HL-60 (cell line): ENCODE measurements at regions not wholly inside any gene's neighbourhood (a gene's known extent, or its start where the extent isn't known, plus 50 kb on each side); places are given as distances from the start of the nearest gene placed in this dataset.

ENCODE experiments used
- DNase-seq, 2 experiments: peaks; one replicate each; pipeline ENCODE4 v3.0.0-alpha.2; 2010 to 2020; ENCODE audit warnings: low read depth in 1 of 2, low spot score in 1 of 2
- H3K27ac ChIP-seq: fragments of 250-450 bp; sonication (Bioruptor Pico); replicated peaks from 2 replicates; pipeline ENCODE4 v1.5.1; 2020; ENCODE audit warnings: mild to moderate bottlenecking, moderate library complexity
- H3K27me3 ChIP-seq: fragments of 250-450 bp; sonication (Bioruptor Pico); 2 replicates; pipeline ENCODE4 v1.5.1; 2021; ENCODE audit warnings: mild to moderate bottlenecking, moderate library complexity; ENCODE audit not compliant: insufficient read depth, poor library complexity, severe bottlenecking
- H3K4me3 ChIP-seq: replicated peaks from 2 replicates; pipeline ENCODE4 v1.5.1; 2011; ENCODE audit warnings: mild to moderate bottlenecking, control low read depth, low read length; ENCODE audit not compliant: insufficient read depth
- GABPA ChIP-seq: IDR thresholded peaks from 2 replicates; pipeline ENCODE4 v1.6.1; 2012; ENCODE audit warnings: low read depth
- POLR2AphosphoS5 ChIP-seq: IDR thresholded peaks from 2 replicates; pipeline ENCODE4 v1.6.1; 2012; ENCODE audit warnings: low read depth
- SPI1 ChIP-seq: IDR thresholded peaks from 2 replicates; pipeline ENCODE4 v1.6.1; 2012; ENCODE audit warnings: low read depth, mild to moderate bottlenecking, borderline replicate concordance
- TF ChIP-seq, protein P1 (sequence below): IDR thresholded peaks from one replicate; pipeline ENCODE4 v1.5.1; 2011; ENCODE audit warnings: low read length, control low read depth, inconsistent platforms; ENCODE audit not compliant: insufficient read depth
- TF ChIP-seq, protein P2 (sequence below): IDR thresholded peaks from 2 replicates; pipeline ENCODE4 v1.6.1; 2012; ENCODE audit warnings: low read depth; ENCODE audit not compliant: insufficient replicate concordance

DNA sequence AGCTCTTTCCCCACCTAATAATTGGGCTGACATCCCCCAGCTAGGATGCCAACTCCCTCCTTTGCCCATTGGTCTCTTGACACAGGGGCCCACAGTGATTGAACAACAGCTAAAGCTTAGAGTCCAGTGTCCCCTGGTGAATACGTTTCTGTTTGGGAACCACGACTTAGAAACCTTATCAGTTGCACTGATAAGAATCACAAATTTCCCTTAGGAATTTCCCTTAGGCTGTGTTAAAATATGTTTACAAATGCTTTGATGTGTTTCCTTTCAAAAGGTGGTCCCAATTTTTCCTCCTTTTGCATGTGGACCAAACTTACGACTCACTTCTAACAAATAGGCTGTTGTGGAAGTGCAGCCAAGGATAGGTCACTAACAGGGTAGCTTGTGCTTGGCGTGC lies 126.0 kb upstream of the INHBA start:
- H3K27me3 ChIP-seq = no peaks in the 10 kb centered on the region
- H3K4me3 ChIP-seq = no peak overlapping the region
- no peak overlapping the region for H3K27ac ChIP-seq
- TF ChIP-seq, protein P1, sequence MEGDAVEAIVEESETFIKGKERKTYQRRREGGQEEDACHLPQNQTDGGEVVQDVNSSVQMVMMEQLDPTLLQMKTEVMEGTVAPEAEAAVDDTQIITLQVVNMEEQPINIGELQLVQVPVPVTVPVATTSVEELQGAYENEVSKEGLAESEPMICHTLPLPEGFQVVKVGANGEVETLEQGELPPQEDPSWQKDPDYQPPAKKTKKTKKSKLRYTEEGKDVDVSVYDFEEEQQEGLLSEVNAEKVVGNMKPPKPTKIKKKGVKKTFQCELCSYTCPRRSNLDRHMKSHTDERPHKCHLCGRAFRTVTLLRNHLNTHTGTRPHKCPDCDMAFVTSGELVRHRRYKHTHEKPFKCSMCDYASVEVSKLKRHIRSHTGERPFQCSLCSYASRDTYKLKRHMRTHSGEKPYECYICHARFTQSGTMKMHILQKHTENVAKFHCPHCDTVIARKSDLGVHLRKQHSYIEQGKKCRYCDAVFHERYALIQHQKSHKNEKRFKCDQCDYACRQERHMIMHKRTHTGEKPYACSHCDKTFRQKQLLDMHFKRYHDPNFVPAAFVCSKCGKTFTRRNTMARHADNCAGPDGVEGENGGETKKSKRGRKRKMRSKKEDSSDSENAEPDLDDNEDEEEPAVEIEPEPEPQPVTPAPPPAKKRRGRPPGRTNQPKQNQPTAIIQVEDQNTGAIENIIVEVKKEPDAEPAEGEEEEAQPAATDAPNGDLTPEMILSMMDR = no peak
- TF ChIP-seq POLR2AphosphoS5 = no peak
- TF ChIP-seq SPI1 = no peak
- TF ChIP-seq GABPA = no peak
- TF ChIP-seq, protein P2, sequence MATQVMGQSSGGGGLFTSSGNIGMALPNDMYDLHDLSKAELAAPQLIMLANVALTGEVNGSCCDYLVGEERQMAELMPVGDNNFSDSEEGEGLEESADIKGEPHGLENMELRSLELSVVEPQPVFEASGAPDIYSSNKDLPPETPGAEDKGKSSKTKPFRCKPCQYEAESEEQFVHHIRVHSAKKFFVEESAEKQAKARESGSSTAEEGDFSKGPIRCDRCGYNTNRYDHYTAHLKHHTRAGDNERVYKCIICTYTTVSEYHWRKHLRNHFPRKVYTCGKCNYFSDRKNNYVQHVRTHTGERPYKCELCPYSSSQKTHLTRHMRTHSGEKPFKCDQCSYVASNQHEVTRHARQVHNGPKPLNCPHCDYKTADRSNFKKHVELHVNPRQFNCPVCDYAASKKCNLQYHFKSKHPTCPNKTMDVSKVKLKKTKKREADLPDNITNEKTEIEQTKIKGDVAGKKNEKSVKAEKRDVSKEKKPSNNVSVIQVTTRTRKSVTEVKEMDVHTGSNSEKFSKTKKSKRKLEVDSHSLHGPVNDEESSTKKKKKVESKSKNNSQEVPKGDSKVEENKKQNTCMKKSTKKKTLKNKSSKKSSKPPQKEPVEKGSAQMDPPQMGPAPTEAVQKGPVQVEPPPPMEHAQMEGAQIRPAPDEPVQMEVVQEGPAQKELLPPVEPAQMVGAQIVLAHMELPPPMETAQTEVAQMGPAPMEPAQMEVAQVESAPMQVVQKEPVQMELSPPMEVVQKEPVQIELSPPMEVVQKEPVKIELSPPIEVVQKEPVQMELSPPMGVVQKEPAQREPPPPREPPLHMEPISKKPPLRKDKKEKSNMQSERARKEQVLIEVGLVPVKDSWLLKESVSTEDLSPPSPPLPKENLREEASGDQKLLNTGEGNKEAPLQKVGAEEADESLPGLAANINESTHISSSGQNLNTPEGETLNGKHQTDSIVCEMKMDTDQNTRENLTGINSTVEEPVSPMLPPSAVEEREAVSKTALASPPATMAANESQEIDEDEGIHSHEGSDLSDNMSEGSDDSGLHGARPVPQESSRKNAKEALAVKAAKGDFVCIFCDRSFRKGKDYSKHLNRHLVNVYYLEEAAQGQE = no peak
- DNase-seq = no peak

DNA sequence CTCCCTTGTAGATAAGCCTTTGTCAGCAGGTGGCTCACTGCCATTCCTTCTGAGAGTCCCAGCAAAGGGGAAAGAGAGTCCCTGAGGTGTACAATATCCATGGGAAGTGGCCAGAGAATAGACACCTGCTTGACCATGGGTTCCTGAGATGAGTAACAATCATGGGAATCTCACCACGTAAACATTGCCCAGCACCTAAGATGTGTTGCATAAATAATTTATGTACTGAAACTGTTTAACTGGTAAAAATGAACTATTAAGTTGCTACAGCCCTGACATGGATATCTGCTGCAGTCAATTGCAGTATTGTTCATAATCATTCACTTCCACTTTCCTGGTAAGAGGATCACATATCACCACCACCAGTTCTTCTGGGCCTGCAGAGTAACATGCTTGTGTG lies 123.8 kb upstream of the INHBA start:
- DNase-seq = no peak
- Histone ChIP-seq H3K27me3 (no peaks in the 10 kb centered on the region), H3K27ac (no peak overlapping the region), H3K4me3 (no peak overlapping the region)
- TF ChIP-seq, protein P2 = no peak
- TF ChIP-seq GABPA (no peak), POLR2AphosphoS5 (no peak), SPI1 (no peak)
- TF ChIP-seq, protein P1 = no peak

DNA sequence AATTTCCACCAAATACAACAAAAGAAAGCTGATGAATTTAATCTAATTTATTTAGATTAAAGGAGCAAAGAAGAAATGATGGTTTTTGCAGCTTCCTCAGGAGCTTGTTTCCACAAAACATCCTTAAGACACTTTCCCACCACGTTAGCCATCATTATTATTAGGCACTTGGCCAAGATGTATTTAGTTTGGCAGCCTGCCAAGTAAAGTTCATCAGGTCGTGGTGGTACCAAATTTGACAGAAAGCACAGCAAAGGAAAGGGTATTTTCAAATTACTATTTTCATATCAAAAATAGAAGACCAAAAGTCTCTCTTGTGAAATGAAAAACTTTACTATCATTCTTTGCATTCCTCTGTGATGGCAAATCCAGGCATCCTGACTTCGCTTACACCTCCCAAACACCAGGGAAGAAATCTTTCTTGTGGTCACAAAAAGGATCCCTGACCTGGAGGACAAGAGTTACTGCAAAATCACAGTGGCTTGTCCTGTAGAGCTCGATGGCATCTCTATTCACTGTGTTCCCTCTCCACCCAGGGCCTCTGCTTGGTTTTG lies 123.1 kb upstream of the INHBA start:
- H3K4me3 ChIP-seq = no peak overlapping the region
- TF ChIP-seq, protein P1 = no peak
- TF ChIP-seq, protein P2 = no peak
- no peak for TF ChIP-seq POLR2AphosphoS5
- TF ChIP-seq GABPA = no peak
- TF ChIP-seq SPI1 = no peak
- DNase-seq = no peak
- no peak overlapping the region for H3K27ac ChIP-seq
- no peaks in the 10 kb centered on the region for H3K27me3 ChIP-seq
